ENCODE measurements at regions not wholly inside any gene's neighbourhood (a gene's known extent, or its start where the extent isn't known, plus 50 kb on each side); places are given as distances from the start of the nearest gene placed in this dataset.

- H3K27me3 ChIP-seq (ENCODE audit: control insufficient read depth, insufficient read depth): no peaks in the 10 kb centered on the region
- H3K9me3 ChIP-seq (ENCODE audit: control insufficient read depth, low read length): no peaks in the 10 kb centered on the region
- intact Hi-C loops (cut with DNase I): no loop called here
- no peak overlapping the region for H3K4me3 ChIP-seq (ENCODE audit: low read length)
- no peak overlapping the region for H3K27ac ChIP-seq (ENCODE audit: low read length)
- 96% methylated on average over 3 of the region's 3 CpGs for WGBS
- no peak for DNase-seq
- no peaks in the 10 kb centered on the region for H3K4me1 ChIP-seq (ENCODE audit: control insufficient read depth, insufficient read depth, low read length)
- ATAC-seq: no peak
Observed at GRCh38 chr2:200013906-200014305, 58.5 kb downstream of the MAIP1 start.

DNA sequence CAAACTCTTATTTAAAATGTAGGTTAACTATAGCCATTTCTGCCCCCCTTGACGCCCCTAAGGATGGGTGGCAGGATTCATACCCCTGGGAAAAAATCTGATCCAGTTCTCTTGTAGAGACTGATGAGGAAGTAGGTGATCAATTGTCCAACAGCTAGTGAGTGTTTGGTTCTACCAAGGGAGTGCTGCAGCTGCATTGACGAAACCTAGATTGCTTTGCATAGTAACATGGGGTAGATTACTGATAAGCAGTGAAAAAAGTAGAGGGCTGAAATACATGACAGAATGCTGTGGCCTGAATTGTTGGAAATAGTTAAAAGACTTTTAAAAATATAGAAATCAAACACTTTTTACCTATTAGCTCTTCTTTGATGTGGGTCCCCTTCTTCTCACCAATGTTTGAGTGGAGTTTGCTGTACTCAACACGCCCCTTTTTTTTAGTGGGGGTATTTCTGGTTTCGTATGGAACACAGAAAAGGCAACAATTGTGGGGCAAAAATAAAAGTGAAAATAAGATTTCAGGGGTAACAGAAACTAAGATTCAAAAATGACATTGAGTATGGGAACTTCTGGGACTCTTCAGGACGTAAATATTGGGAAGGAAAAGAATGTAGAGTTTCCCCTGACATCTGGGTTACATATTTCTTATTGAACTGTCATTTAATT lies 66.2 kb downstream of the MAIP1 start:
- Histone ChIP-seq H3K27ac (ENCODE audit: low read length) (no peak overlapping the region), H3K4me3 (ENCODE audit: low read length) (no peak overlapping the region), H3K9me3 (ENCODE audit: control insufficient read depth, low read length) (no peaks in the 10 kb centered on the region), H3K4me1 (ENCODE audit: control insufficient read depth, insufficient read depth, low read length) (peaks cover 4% of the 10 kb centered on the region), H3K27me3 (ENCODE audit: control insufficient read depth, insufficient read depth) (no peaks in the 10 kb centered on the region)
- ATAC-seq (no peak), DNase-seq (no peak)
- intact Hi-C loops (cut with DNase I): no loop called here
- 70% methylated on average over 5 of the region's 5 CpGs for WGBS

GRCh38 chr2:200022511-200022910 lies 67.1 kb downstream of the MAIP1 start:
- Histone ChIP-seq H3K9me3 (ENCODE audit: control insufficient read depth, low read length) (no peaks in the 10 kb centered on the region), H3K27me3 (ENCODE audit: control insufficient read depth, insufficient read depth) (no peaks in the 10 kb centered on the region), H3K4me1 (ENCODE audit: control insufficient read depth, insufficient read depth, low read length) (peaks cover 4% of the 10 kb centered on the region), H3K27ac (ENCODE audit: low read length) (no peak overlapping the region), H3K4me3 (ENCODE audit: low read length) (no peak overlapping the region)
- WGBS: 94% methylated on average over 2 of the region's 2 CpGs
- intact Hi-C loops (cut with DNase I): no loop called here
- no peak for DNase-seq
- no peak for ATAC-seq

DNA sequence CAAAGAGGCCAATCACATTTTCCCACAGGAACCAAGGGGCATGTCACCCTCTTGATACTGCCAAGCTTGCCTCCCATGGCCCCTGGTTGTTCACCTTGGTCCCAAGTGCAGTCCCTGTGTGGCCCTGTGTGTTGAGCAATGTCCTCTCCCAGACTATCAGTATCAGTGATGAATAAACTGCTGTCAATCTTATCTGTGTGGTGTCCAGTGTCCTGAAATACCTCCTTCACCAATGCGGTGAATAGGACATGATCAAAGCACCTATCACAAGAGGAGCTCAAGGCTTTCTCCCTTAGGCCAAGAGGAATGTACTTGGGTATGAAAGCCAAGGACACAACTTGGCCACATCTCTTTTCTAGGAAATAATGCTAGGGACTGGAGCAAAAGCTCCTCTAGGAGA lies 68.2 kb downstream of the MAIP1 start:
- 46% methylated on average over 1 of the region's 1 CpG for WGBS
- Histone ChIP-seq H3K27me3 (ENCODE audit: control insufficient read depth, insufficient read depth) (no peaks in the 10 kb centered on the region), H3K4me1 (ENCODE audit: control insufficient read depth, insufficient read depth, low read length) (peaks cover 4% of the 10 kb centered on the region), H3K27ac (ENCODE audit: low read length) (no peak overlapping the region), H3K4me3 (ENCODE audit: low read length) (no peak overlapping the region), H3K9me3 (ENCODE audit: control insufficient read depth, low read length) (no peaks in the 10 kb centered on the region)
- intact Hi-C loops (cut with DNase I): no loop called here
- ATAC-seq (peak; percentile 25 to 72), DNase-seq (no peak)

DNA sequence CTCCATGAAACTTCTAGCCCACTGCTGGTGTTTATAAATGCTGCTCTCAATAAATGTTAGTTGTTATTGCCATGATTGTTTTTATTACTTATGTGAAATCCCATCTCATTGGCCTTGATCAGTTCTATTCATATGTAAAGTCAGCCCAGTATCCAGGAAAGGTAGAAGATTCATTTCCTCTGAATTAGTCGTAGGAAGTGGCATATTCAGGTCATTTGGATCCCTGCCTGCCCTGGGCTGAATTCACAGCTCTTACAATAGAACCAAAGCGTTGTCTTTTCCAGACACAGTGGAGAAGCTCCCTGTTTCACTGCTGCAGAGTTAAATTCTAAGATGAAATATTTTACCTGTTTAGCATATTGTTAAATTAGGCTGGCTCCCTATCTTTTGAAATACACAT lies 70.3 kb downstream of the MAIP1 start:
- H3K27ac ChIP-seq (ENCODE audit: low read length): no peak overlapping the region
- 36% methylated on average over 2 of the region's 2 CpGs for WGBS
- intact Hi-C loops (cut with DNase I): no loop called here

DNA sequence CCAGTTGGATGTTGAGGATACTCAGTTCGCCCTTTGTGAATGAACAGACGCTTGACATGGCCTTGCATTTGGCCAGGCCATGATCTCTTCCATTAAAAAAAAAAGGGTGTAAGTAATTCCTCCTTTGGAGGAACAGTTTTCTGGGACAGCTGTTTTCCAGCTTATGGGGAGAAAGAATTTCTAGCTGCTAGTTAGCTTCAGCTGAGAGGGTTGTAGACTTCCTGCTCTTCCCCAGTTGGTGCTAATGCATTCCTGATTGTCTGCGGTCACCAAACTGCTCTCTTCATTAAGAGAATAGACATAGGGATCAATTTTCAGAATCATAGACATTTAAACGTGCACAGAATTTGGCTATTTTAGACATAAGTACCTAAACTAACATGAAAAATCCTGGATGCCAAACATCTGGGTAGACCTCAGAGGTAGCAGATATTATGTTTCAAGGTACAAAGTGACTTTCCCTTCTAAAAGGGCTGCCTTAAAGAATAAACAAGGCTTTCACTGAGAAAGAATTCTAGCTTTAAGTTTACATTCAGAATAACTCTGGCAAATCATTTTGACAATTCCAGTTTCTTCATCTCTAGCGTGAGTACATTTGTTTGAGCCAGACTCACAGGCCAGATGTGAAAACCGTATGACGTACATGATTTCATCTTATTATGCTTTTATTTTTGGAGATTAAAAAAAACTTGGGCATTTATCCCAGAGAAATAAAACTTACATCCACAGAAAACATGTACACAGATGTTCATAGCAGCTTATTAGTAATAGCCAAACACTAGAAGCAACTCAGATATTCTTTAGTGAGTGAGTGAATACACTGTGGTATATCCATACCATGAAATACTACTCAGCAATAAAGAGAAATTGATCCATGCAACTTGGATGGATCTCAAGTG lies 71.2 kb downstream of the MAIP1 start:
- no peak overlapping the region for H3K4me3 ChIP-seq (ENCODE audit: low read length)
- H3K27ac ChIP-seq (ENCODE audit: low read length): no peak overlapping the region
- intact Hi-C loops (cut with DNase I): no loop called here
- WGBS: 74% methylated on average over 7 of the region's 7 CpGs
- no peaks in the 10 kb centered on the region for H3K9me3 ChIP-seq (ENCODE audit: control insufficient read depth, low read length)
- no peak for ATAC-seq
- peaks cover 7% of the 10 kb centered on the region for H3K4me1 ChIP-seq (ENCODE audit: control insufficient read depth, insufficient read depth, low read length)
- no peak for DNase-seq
- H3K27me3 ChIP-seq (ENCODE audit: control insufficient read depth, insufficient read depth): no peaks in the 10 kb centered on the region

More for the DNA sequence above, 70.3 kb downstream of the MAIP1 start:
- no peak for ATAC-seq
- DNase-seq: no peak
- no peaks in the 10 kb centered on the region for H3K9me3 ChIP-seq (ENCODE audit: control insufficient read depth, low read length)
- peaks cover 7% of the 10 kb centered on the region for H3K4me1 ChIP-seq (ENCODE audit: control insufficient read depth, insufficient read depth, low read length)
- no peaks in the 10 kb centered on the region for H3K27me3 ChIP-seq (ENCODE audit: control insufficient read depth, insufficient read depth)
- H3K4me3 ChIP-seq (ENCODE audit: low read length): no peak overlapping the region

DNA sequence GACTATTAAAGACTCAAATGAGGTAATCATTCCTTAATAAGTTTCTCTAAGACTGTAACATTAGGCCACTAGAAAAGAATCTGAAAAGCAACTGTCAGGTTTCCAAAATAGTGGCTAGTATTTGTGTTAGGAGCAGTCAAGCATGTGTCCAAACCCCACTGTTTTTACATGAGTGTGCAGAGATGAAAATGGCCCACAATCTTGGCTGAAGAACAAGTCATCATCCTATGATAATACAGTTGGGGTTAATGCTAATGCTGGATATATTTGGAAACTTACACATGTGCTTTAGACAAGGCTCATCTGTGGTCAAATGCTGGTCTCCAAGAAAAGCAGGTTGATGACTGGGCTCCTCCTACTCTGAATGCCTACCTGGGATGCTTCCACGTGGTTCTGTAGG lies 73.6 kb downstream of the MAIP1 start:
- peaks cover 2% of the 10 kb centered on the region for H3K4me1 ChIP-seq (ENCODE audit: control insufficient read depth, insufficient read depth, low read length)
- no peak overlapping the region for H3K4me3 ChIP-seq (ENCODE audit: low read length)
- no peaks in the 10 kb centered on the region for H3K27me3 ChIP-seq (ENCODE audit: control insufficient read depth, insufficient read depth)
- no peaks in the 10 kb centered on the region for H3K9me3 ChIP-seq (ENCODE audit: control insufficient read depth, low read length)
- intact Hi-C loops (cut with DNase I): no loop called here
- WGBS: 76% methylated on average over 1 of the region's 1 CpG
- DNase-seq: no peak
- ATAC-seq: no peak
- H3K27ac ChIP-seq (ENCODE audit: low read length): no peak overlapping the region

DNA sequence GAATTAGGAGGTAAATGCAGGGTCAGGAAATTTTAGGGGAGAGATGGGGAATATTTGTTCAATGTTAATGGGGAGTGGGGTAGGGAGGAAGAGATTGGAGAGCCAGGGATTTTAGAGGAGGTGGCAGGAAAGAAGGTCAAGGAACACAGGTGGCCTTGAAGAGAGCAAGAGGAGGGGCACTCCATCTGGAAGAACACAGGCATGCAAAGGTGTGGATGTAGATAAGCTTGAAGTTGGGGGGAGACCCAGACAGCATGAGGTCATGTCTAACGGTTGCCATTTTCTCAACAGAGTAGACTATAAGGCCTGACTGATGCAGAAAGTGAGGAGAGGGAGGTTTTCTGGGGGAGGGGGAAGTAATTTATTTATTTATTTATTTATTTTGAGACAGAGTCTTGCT lies 77.5 kb downstream of the MAIP1 start:
- Histone ChIP-seq H3K27ac (ENCODE audit: low read length) (no peak overlapping the region), H3K4me3 (ENCODE audit: low read length) (no peak overlapping the region), H3K27me3 (ENCODE audit: control insufficient read depth, insufficient read depth) (no peaks in the 10 kb centered on the region), H3K9me3 (ENCODE audit: control insufficient read depth, low read length) (no peaks in the 10 kb centered on the region), H3K4me1 (ENCODE audit: control insufficient read depth, insufficient read depth, low read length) (peaks cover 2% of the 10 kb centered on the region)
- WGBS: 92% methylated on average over 1 of the region's 1 CpG
- no peak for ATAC-seq
- intact Hi-C loops (cut with DNase I): no loop called here
- no peak for DNase-seq

DNA sequence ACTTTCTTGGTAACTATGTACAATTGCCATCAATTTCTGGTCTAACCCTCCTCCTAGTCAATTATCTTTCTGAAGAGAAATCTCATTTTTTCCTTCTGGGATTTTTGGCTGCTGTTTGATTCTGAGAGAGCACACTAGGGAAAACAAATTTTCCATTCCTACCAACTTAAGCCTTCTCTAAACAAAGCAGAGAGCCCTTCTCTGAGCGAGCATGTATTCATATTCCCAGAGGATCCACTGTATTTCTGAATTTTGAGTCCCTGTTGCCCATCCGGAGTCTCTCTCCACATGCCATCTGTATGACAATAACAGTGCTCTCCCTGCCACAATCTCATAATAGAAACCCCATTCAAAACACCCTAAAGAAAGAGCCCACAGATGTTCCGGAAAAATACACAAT lies 78.5 kb downstream of the MAIP1 start:
- Histone ChIP-seq H3K27me3 (ENCODE audit: control insufficient read depth, insufficient read depth) (no peaks in the 10 kb centered on the region), H3K4me1 (ENCODE audit: control insufficient read depth, insufficient read depth, low read length) (peaks cover 2% of the 10 kb centered on the region), H3K27ac (ENCODE audit: low read length) (no peak overlapping the region), H3K9me3 (ENCODE audit: control insufficient read depth, low read length) (no peaks in the 10 kb centered on the region), H3K4me3 (ENCODE audit: low read length) (no peak overlapping the region)
- WGBS: 50% methylated on average over 3 of the region's 3 CpGs
- ATAC-seq (no peak), DNase-seq (no peak)
- intact Hi-C loops (cut with DNase I): no loop called here

- Histone ChIP-seq H3K4me3 (ENCODE audit: low read length) (no peak overlapping the region), H3K4me1 (ENCODE audit: control insufficient read depth, insufficient read depth, low read length) (peaks cover 2% of the 10 kb centered on the region), H3K27me3 (ENCODE audit: control insufficient read depth, insufficient read depth) (no peaks in the 10 kb centered on the region), H3K9me3 (ENCODE audit: control insufficient read depth, low read length) (no peaks in the 10 kb centered on the region), H3K27ac (ENCODE audit: low read length) (no peak overlapping the region)
- ATAC-seq (no peak), DNase-seq (no peak)
- intact Hi-C loops (cut with DNase I): no loop called here
Observed at GRCh38 chr2:200034816-200035215, 79.4 kb downstream of the MAIP1 start.

DNA sequence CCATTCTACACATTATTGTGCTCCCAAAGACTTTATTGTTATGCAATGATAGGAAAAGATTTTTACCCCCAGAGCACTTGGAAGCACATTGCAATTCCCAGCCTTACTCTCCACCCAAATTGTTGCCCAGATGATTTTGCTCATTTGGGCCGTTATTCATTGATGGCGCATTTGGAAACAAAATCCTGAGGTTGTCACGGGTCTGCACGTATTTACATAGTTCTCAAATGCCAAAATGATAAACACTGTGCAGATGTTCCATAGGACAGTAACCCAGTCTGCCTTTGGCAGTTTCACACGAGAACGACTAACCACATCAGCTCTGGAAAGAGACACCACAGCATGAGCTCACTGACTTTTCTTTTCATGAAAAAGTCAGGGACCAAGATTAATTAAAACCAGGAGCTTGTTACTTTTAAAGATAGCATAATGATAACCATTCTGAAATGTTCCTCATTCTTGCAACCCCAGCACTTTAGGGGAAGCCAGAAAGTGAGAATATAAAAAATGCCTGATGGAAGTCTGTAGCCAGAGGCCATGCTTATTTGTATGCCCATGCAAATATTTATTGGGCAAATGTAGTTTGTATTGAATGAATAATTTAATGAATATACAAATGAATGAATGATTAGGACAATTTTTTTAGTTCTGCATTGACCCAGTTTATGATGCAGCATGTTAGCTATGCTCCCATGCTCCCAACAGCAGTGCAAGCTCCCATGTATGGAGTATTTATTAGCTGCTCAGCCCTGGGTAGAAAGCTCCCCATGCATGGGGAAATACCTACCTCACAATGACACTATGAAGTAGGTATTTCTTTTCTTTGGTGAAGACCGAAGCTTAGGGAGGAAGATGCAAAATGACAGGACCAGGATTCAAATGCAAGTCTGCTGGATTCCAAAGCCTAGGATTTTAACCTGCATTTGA lies 84.6 kb downstream of the MAIP1 start:
- H3K27ac ChIP-seq (ENCODE audit: low read length): no peak overlapping the region
- DNase-seq (no peak), ATAC-seq (no peak)
- 59% methylated on average over 7 of the region's 7 CpGs for WGBS
- H3K4me1 ChIP-seq (ENCODE audit: control insufficient read depth, insufficient read depth, low read length): peaks cover 1% of the 10 kb centered on the region
- no peaks in the 10 kb centered on the region for H3K9me3 ChIP-seq (ENCODE audit: control insufficient read depth, low read length)
- intact Hi-C loops (cut with DNase I): no loop called here
- H3K4me3 ChIP-seq (ENCODE audit: low read length): no peak overlapping the region
- H3K27me3 ChIP-seq (ENCODE audit: control insufficient read depth, insufficient read depth): no peaks in the 10 kb centered on the region

Measured in right cardiac atrium (tissue), 5 donors.